Chondrocyte (in vitro differentiated cells): ENCODE measurements at regions not wholly inside any gene's neighbourhood (a gene's known extent, or its start where the extent isn't known, plus 50 kb on each side); places are given as distances from the start of the nearest gene placed in this dataset.

Experiments used
- DNase-seq: peaks from one replicate; pipeline ENCODE4 v3.0.0; 2021; ENCODE audit warnings: mixed read lengths, low spot score
- H3K27ac Mint-ChIP-seq: one replicate; pipeline ENCODE4 v1.8.0; 2021; ENCODE audit warnings: mild to moderate bottlenecking, moderate library complexity, mixed read lengths; ENCODE audit not compliant: unreplicated experiment
- H3K27me3 Mint-ChIP-seq: 2 replicates; pipeline ENCODE4 v1.8.0; 2021; ENCODE audit warnings: low read depth, mixed read lengths
- H3K36me3 Mint-ChIP-seq: 2 replicates; pipeline ENCODE4 v1.8.0; 2021; ENCODE audit warnings: low read depth, mixed read lengths
- H3K4me1 Mint-ChIP-seq: 2 replicates; pipeline ENCODE4 v1.8.0; 2021; ENCODE audit warnings: low read depth, mild to moderate bottlenecking, mixed read lengths
- H3K4me3 Mint-ChIP-seq: one replicate; pipeline ENCODE4 v1.8.0; 2021; ENCODE audit warnings: mild to moderate bottlenecking, moderate library complexity, mixed read lengths; ENCODE audit not compliant: unreplicated experiment
- H3K9me3 Mint-ChIP-seq: 2 replicates; pipeline ENCODE4 v1.8.0; 2021; ENCODE audit warnings: low read depth, mixed read lengths
- CTCF ChIP-seq: fragments of 200-600 bp; sonication (generic); IDR thresholded peaks from 2 replicates; pipeline ENCODE4 v1.5.0; 2021; ENCODE audit warnings: antibody characterized with exemption, mild to moderate bottlenecking, moderate library complexity

GRCh38 chr3:182633186-182633585 lies 160.1 kb upstream of the ATP11B start:
- Mint-ChIP-seq H3K4me1 (no peaks in the 10 kb centered on the region), H3K27me3 (peaks cover 7% of the 10 kb centered on the region), H3K27ac (no peak overlapping the region), H3K4me3 (no peak overlapping the region), H3K9me3 (no peaks in the 10 kb centered on the region), H3K36me3 (no peaks in the 10 kb centered on the region)
- no peak for TF ChIP-seq CTCF
- DNase-seq, result no peak

GRCh38 chr3:182636646-182637045 lies 156.7 kb upstream of the ATP11B start:
- H3K9me3 Mint-ChIP-seq, result peaks cover 5% of the 10 kb centered on the region

GRCh38 chr3:182637350-182638110 lies 155.8 kb upstream of the ATP11B start:
- H3K9me3 Mint-ChIP-seq, result peaks cover 5% of the 10 kb centered on the region
- peaks cover 3% of the 10 kb centered on the region for H3K36me3 Mint-ChIP-seq
- H3K4me3 Mint-ChIP-seq, result no peak overlapping the region
- H3K27ac Mint-ChIP-seq, result no peak overlapping the region
- H3K4me1 Mint-ChIP-seq, result no peaks in the 10 kb centered on the region
- TF ChIP-seq CTCF, result no peak
- DNase-seq, result no peak
- H3K27me3 Mint-ChIP-seq, result peaks cover 9% of the 10 kb centered on the region

More at GRCh38 chr3:182636646-182637045, 156.7 kb upstream of the ATP11B start:
- Mint-ChIP-seq H3K27ac (no peak overlapping the region), H3K4me3 (no peak overlapping the region), H3K27me3 (peaks cover 9% of the 10 kb centered on the region), H3K4me1 (no peaks in the 10 kb centered on the region), H3K36me3 (peaks cover 3% of the 10 kb centered on the region)
- TF ChIP-seq CTCF, result no peak
- DNase-seq, result no peak

- Mint-ChIP-seq H3K9me3 (peaks cover 5% of the 10 kb centered on the region), H3K27me3 (peaks cover 6% of the 10 kb centered on the region), H3K4me1 (no peaks in the 10 kb centered on the region), H3K4me3 (no peak overlapping the region), H3K27ac (no peak overlapping the region), H3K36me3 (peaks cover 3% of the 10 kb centered on the region)
- no peak for DNase-seq
- TF ChIP-seq CTCF, result no peak
Observed at GRCh38 chr3:182644013-182644412, 149.3 kb upstream of the ATP11B start.

- no peak overlapping the region for H3K4me3 Mint-ChIP-seq
- no peak for TF ChIP-seq CTCF
- H3K36me3 Mint-ChIP-seq, result peaks cover 3% of the 10 kb centered on the region
- peaks cover 5% of the 10 kb centered on the region for H3K9me3 Mint-ChIP-seq
- no peak overlapping the region for H3K27ac Mint-ChIP-seq
- DNase-seq, result no peak
- H3K4me1 Mint-ChIP-seq, result no peaks in the 10 kb centered on the region
- peaks cover 6% of the 10 kb centered on the region for H3K27me3 Mint-ChIP-seq
Observed at GRCh38 chr3:182644790-182645433, 148.4 kb upstream of the ATP11B start.
